K562 (cell line): ENCODE measurements at regions not wholly inside any gene's neighbourhood (a gene's known extent, or its start where the extent isn't known, plus 50 kb on each side); places are given as distances from the start of the nearest gene placed in this dataset.

Experiments
- ATAC-seq: fragments of 200-7000 bp; cut with Tn5 transposase; 3 replicates; pipeline ENCODE4 v1.9.1; 2020; ENCODE audit warnings: moderate library complexity
- BruUV-seq: library from RNA; stranded (reverse); fragments of 400-500 nt; replicated peaks from 2 replicates; lab custom pipeline; 2021; lab: Mats Ljungman, UMichigan
- CTCF ChIA-PET: fragments of 300-600 bp; formaldehyde crosslinking; extraction: SDS; loops from one replicate; lab custom pipeline; 2021; ENCODE audit warnings: low intra/inter-chr PET ratio; lab: Yijun Ruan, JAX
- POLR2A ChIA-PET: fragments of 300-600, 350-650 bp; sonication (Branson Sonifier 250); formaldehyde crosslinking; extraction: SDS; loops from one replicate; lab custom pipeline; 2021; ENCODE audit warnings: antibody characterized with exemption, inconsistent platforms; lab: Yijun Ruan, JAX
- DNase-seq, 4 experiments: peaks; one replicate each; pipeline versions ENCODE4 v3.0.0 to v3.0.0-alpha.2; 2011 to 2018; ENCODE audit warnings: low spot score in 3 of 4, mixed read lengths in 3 of 4; ENCODE audit errors: extremely low read depth in 1 of 4
- FAIRE-seq: peaks from 2 replicates; lab custom pipeline; 2011; peaks lifted over from hg19 to GRCh38; lab: Jason Lieb, UNC
- H2AFZ ChIP-seq: 2 replicates; pipeline ENCODE4 v1.6.0; 2011; ENCODE audit warnings: low read depth, low read length, control low read depth, inconsistent platforms
- H3K27ac ChIP-seq: fragments of 200-600 bp; 3 replicates; pipeline ENCODE4 v1.8.0; 2011; ENCODE audit warnings: low read depth, mild to moderate bottlenecking, control low read depth, inconsistent platforms, low read length, moderate library complexity, mixed read lengths; ENCODE audit errors: extremely low read depth
- H3K27me3 ChIP-seq, 2 experiments: fragments of 300-600 bp in 1 of 2; 2 replicates in 1 of 2; 3 replicates in 1 of 2; pipeline versions ENCODE4 v1.6.0 to v1.8.0; 2011; ENCODE audit warnings: inconsistent platforms in 2 of 2, low read length in 2 of 2, mild to moderate bottlenecking in 1 of 2, mixed read lengths in 1 of 2, moderate library complexity in 1 of 2; ENCODE audit not compliant: control insufficient read depth in 2 of 2, insufficient read depth in 2 of 2
- H3K36me3 ChIP-seq: fragments of 300-600 bp; 3 replicates; pipeline ENCODE4 v1.8.0; 2011; ENCODE audit warnings: mild to moderate bottlenecking, low read length, inconsistent platforms; ENCODE audit not compliant: control insufficient read depth, insufficient read depth
- H3K4me1 ChIP-seq, 2 experiments: fragments of 200-600 bp in 1 of 2; replicated peaks in 1 of 2; 2 replicates in 1 of 2; 3 replicates in 1 of 2; pipeline versions ENCODE4 v1.5.1 to v1.8.0; 2011; ENCODE audit warnings: inconsistent platforms in 2 of 2, low read length in 2 of 2, mild to moderate bottlenecking in 1 of 2, mixed read lengths in 1 of 2, moderate library complexity in 1 of 2; ENCODE audit not compliant: control insufficient read depth in 2 of 2, insufficient read depth in 2 of 2
- H3K4me2 ChIP-seq: 2 replicates; pipeline ENCODE4 v1.6.1; 2011; ENCODE audit warnings: low read length, control low read depth, inconsistent platforms, mixed read lengths; ENCODE audit not compliant: insufficient read depth
- H3K4me3 ChIP-seq: fragments of 200-600 bp; sonication (generic), shearing (Covaris generic); 2 replicates; pipeline ENCODE4 v1.5.1; 2016; ENCODE audit warnings: control low read depth, inconsistent platforms
- H3K79me2 ChIP-seq: fragments of 200-600 bp; 3 replicates; pipeline ENCODE4 v1.8.0; 2011; ENCODE audit warnings: low read length, inconsistent platforms; ENCODE audit not compliant: control insufficient read depth, insufficient read depth
- H3K9ac ChIP-seq, 2 experiments: 2 replicates each; pipeline versions ENCODE4 v1.6.0 to v1.6.1; 2011; ENCODE audit warnings: low read depth in 2 of 2, low read length in 2 of 2, control low read depth in 1 of 2, inconsistent platforms in 1 of 2, mild to moderate bottlenecking in 1 of 2, mixed read lengths in 1 of 2; ENCODE audit not compliant: insufficient read depth in 1 of 2
- H3K9me1 ChIP-seq: one replicate; pipeline ENCODE4 v1.6.0; 2011; ENCODE audit warnings: inconsistent platforms, mild to moderate bottlenecking, low read length, moderate library complexity; ENCODE audit not compliant: control insufficient read depth, insufficient read depth
- H3K9me3 ChIP-seq: replicated peaks from 2 replicates; pipeline ENCODE4 v1.5.1; 2011; ENCODE audit warnings: low read depth, low read length, inconsistent platforms; ENCODE audit not compliant: control insufficient read depth, insufficient read depth
- H4K20me1 ChIP-seq: replicated peaks from 2 replicates; pipeline ENCODE4 v1.6.1; 2011; ENCODE audit warnings: low read length, inconsistent platforms, mixed read lengths; ENCODE audit not compliant: control insufficient read depth, insufficient read depth
- ETV5 ChIP-seq: sonication (generic); formaldehyde crosslinking; IDR thresholded peaks from 2 replicates; pipeline ENCODE4 v1.4.0; 2020; ENCODE audit warnings: low read depth, mild to moderate bottlenecking, missing genetic modification reagents
- JUN ChIP-seq, 2 experiments: sonication (generic) in 1 of 2; formaldehyde crosslinking in 1 of 2; IDR thresholded peaks; 2 replicates each; pipeline versions ENCODE4 v1.6.1 to v1.8.0; 2012 to 2022; ENCODE audit warnings: borderline replicate concordance in 2 of 2, mild to moderate bottlenecking in 2 of 2, improper control_type of control experiment in 1 of 2, low read depth in 1 of 2, low read length in 1 of 2, missing genetic modification reagents in 1 of 2
- MNT ChIP-seq, 2 experiments: fragments of 450-650 bp; conservative IDR thresholded peaks; 2 replicates each; pipeline ENCODE4 v1.6.1; 2017; ENCODE audit warnings: mild to moderate bottlenecking in 2 of 2, moderate library complexity in 2 of 2
- NFRKB ChIP-seq: fragments of 450-650 bp; IDR thresholded peaks from 2 replicates; pipeline ENCODE4 v1.6.1; 2016; ENCODE audit warnings: low read depth
- XRCC4 ChIP-seq: IDR thresholded peaks from one replicate; pipeline ENCODE4 v1.6.1; 2011; ENCODE audit not compliant: insufficient read depth, insufficient read length; ENCODE audit errors: extremely low read depth
- ZNF408 ChIP-seq: fragments of 250-450 bp; sonication (Bioruptor Pico); IDR thresholded peaks from 2 replicates; pipeline ENCODE4 v1.4.0; 2020; ENCODE audit warnings: low read depth, mild to moderate bottlenecking, moderate library complexity
- ZNF431 ChIP-seq: sonication (generic); formaldehyde crosslinking; IDR thresholded peaks from 2 replicates; pipeline ENCODE4 v1.8.0; 2022; ENCODE audit warnings: mild to moderate bottlenecking, missing genetic modification reagents
- ZNF740 ChIP-seq, 3 experiments: fragments of 200-800 bp in 1 of 3; sonication (Bioruptor generic) in 1 of 3; sonication (generic) in 1 of 3; formaldehyde crosslinking in 1 of 3; IDR thresholded peaks; 2 replicates each; pipeline versions ENCODE4 v1.6.1 to v1.8.0; 2016 to 2022; ENCODE audit warnings: mild to moderate bottlenecking in 2 of 3, missing compliant biosample characterization in 2 of 3, missing genetic modification characterization in 2 of 3, missing genetic modification reagents in 1 of 3
- WGBS: fragments of 100-300 bp; shearing (Covaris generic); methylation state at CpG from one replicate; pipeline ENCODE4 v1.1.6; 2016; ENCODE audit warnings: low coverage, mixed read lengths; ENCODE audit not compliant: insufficient coverage; ENCODE audit errors: missing lambda C conversion rate; 5-methylcytosine and 5-hydroxymethylcytosine counted together
- in situ Hi-C: fragments of 300-500 bp; cut with MboI; formaldehyde crosslinking; loops from 4 replicates; pipeline ENCODE4 v1.15.0; 2018; ENCODE audit warnings: inconsistent platforms, mixed read lengths
- intact Hi-C: fragments of 100-400 bp; cut with micrococcal nuclease; formaldehyde crosslinking; loops from 2 replicates; pipeline ENCODE4 v1.14.2; 2022

- Histone ChIP-seq H3K9me1 (no peaks in the 10 kb centered on the region), H3K27me3 (peaks cover 5 to 16% of the 10 kb centered on the region in 2 experiments; a peak in 3 of 5 replicates), H3K27ac (no peak overlapping the region), H3K4me3 (no peak overlapping the region), H3K4me2 (no peak overlapping the region), H3K79me2 (no peaks in the 10 kb centered on the region), H3K9ac (no peak overlapping the region), H4K20me1 (no peaks in the 10 kb centered on the region), H3K9me3 (no peaks in the 10 kb centered on the region), H2AFZ (no peak overlapping the region), H3K36me3 (no peaks in the 10 kb centered on the region), H3K4me1 (no peaks in the 10 kb centered on the region)
- DNase-seq (no peak), FAIRE-seq (no peak), ATAC-seq (no peak)
- 0% methylated on average over 3 of the region's 3 CpGs for WGBS
- BruUV-seq = no TSS peak
- TF ChIP-seq XRCC4 (no peak), MNT (conservative IDR thresholded peaks at IDR 0.05) (no peak), ZNF408 (no peak), ETV5 (no peak), ZNF431 (CRISPR knock-in tag) (no peak), JUN (IDR thresholded peaks at IDR 0.05; ENCODE audit: borderline replicate concordance, low read depth, low read length) (no peak), JUN (CRISPR knock-in tag; IDR thresholded peaks at IDR 0.05; ENCODE audit: borderline replicate concordance) (no peak), NFRKB (no peak), ZNF740 (CRISPR knock-in tag; IDR thresholded peaks at IDR 0.05) (no peak), ZNF740 (tag; IDR thresholded peaks at IDR 0.05) (no peak)
- ChIA-PET CTCF (no interaction called here), POLR2A (interaction anchor here (0.9 kb wide), 1 partner anchor 15 kb away, joined by 3 read pairs; no protein-coding TSS in a partner anchor)
- intact Hi-C loops (no loop called here), in situ Hi-C loops (no loop called here)
Observed at GRCh38 chr3:182501856-182502255, 291.4 kb upstream of the ATP11B start.
